ENCODE measurements at regions not wholly inside any gene's neighbourhood (a gene's known extent, or its start where the extent isn't known, plus 50 kb on each side); places are given as distances from the start of the nearest gene placed in this dataset.
A peak's percentile ranks its signal among the peaks of the same experiment; 100 is the strongest.

GRCh38 chr14:105999361-106000028, 473.1 kb downstream of the TMEM121 start:
- TF ChIP-seq CTCF (IDR thresholded peaks at IDR 0.05; ENCODE audit: control extremely low read depth in 1 of 3, insufficient read depth in 1 of 3, low read depth in 1 of 3, low read length in 3 of 3) (peak; percentile 40 to 96 (median 44)), RAD21 (IDR thresholded peaks at IDR 0.05 in 1 of 2, conservative IDR thresholded peaks at IDR 0.05 in 1 of 2; ENCODE audit: low read depth in 2 of 2, low read length in 2 of 2) (peak in 1 of 2 experiments; percentile 23; a peak in 2 of 4 replicates), POLR2AphosphoS5 (IDR thresholded peaks at IDR 0.05; ENCODE audit: low read depth, low read length) (no peak; the same call in 1 of the 2 replicates), YY1 (IDR thresholded peaks at IDR 0.05; ENCODE audit: low read depth, low read length) (no peak), POLR2A (IDR thresholded peaks at IDR 0.05; ENCODE audit: control extremely low read depth in 1 of 2, low read depth in 2 of 2, low read length in 2 of 2) (no peak), SP1 (IDR thresholded peaks at IDR 0.05; ENCODE audit: low read depth, low read length) (no peak), CREB1 (IDR thresholded peaks at IDR 0.05) (no peak), ATF2 (IDR thresholded peaks at IDR 0.05; ENCODE audit: low read length) (no peak), EZH2 (IDR thresholded peaks at IDR 0.05; ENCODE audit: low read depth, low read length, severe bottlenecking) (no peak), TAF1 (IDR thresholded peaks at IDR 0.05; ENCODE audit: low read depth, low read length) (no peak), MAX (IDR thresholded peaks at IDR 0.05) (no peak)

All from H1 (cell line).